IPS-NIHi11 (cell line): ENCODE measurements at regions not wholly inside any gene's neighbourhood (a gene's known extent, or its start where the extent isn't known, plus 50 kb on each side); places are given as distances from the start of the nearest gene placed in this dataset.

Experiments used
- DNase-seq: peaks from one replicate; pipeline ENCODE4 v3.0.0; 2012; ENCODE audit warnings: mixed read lengths, low spot score

DNA sequence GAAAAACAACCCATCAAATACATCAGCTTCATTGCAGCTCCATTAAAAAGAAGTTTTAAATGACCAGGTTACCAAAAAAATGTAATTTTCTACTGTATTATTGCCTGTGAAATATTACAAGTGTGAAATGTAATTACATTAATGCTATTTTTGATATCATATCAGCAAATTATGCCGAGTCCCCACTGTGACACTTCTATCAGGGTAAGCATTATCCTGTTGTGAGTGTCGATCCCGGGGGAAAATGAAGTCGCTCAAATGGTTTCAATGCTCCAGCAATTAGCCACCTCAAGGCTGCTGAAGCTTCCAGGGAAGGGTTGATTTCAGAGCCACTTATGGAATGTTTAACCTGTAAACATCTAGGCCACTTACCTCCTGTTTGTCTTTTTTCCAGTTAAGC lies 70.4 kb downstream of the RCN1 start:
- DNase-seq, result no peak

DNA sequence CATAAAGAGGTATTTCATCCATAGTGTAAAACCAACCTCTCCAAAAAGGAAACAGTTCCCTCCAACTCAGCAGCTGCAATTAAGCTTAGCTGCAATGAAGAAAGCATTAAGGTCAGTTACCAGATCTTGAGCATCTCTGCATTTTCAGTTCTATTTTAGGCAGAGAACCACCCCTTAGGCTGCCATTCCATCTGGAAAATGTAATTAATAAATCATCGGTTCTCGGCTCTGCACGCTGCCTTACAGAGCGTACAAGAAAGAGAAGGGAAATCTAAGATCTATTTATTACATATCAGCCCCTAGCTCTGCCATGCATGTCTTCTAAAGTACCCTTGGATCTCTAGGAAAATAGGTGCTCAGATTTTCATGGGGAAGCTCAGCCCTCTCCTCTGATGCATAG lies 71.5 kb downstream of the RCN1 start:
- DNase-seq, result no peak

DNA sequence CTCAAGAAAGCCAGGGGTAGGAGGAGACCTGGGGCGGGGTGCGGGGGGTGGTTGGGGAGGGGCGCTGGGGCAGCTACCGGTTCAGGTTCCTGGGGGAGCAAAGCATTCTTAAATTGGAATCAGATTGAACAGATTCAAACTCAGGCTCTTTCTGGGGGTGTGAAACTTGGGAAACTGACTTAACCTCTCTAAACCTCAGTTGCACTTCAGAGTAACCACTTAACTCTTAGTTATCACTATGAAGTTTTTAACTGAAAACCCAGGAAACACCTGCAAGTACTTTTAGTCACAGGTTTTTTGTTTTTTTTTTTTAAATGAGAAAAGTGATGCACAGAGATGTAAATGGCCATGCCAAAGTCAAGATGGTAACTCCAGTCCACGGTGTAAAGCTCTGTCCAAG lies 72.0 kb downstream of the RCN1 start:
- DNase-seq, result no peak

DNA sequence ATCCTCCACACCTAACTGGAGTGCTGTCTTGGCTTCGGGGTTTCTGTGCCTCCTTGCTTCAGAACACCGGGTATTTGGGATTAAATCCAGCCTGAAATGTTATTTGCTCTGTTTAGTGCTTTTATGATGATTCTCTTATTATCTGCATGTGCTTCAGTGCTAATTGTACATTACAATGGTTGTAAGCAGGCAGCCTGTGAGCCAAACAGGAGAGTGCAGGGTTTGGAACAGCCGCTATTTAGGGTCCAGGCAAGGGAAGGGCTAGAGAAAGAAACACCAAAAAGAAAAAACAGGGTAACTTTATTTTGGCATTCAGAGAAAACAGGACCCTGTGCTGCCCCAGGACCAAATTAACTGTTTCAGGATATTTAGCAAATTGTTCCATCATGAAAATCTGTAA lies 72.7 kb downstream of the RCN1 start:
- DNase-seq, result no peak

DNA sequence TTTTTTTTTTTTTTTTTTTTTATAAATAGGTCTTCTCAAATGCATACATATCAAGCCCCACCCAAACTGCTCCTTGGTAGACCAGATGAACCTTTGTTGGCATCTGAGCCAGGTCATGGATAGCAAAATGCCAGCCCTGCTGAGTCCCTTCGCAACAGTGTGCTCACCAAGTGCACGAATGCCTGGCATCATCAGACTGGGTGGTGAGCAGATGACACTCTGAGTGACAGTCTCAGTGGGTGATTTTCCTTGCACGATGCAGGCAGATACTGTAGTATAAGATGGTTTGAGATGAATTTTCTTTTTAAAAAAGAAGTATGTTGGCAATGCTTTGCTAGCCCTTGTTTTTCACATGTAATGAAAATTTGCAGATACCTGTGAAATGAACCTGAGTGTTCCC lies 74.0 kb downstream of the RCN1 start:
- no peak for DNase-seq

DNA sequence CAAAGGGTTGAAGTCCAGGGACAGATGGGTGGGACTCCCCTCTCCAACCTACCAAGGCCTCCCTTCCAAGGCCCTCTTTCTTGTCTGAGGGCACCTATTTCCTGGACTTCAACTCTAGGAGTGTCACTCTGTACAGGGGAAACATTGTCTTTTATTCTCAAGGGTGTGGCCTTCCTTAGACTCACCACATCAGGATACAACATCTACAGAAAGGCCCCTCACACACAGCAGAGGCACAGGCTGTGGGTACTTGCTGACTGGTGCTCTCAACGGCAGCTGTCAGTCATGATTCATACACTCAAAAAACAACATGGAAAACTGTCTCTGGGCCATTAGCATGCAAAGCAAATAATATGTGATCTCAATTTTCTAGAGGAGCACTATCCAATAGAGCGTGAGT lies 78.0 kb downstream of the RCN1 start:
- no peak for DNase-seq

GRCh38 chr11:32171445-32171844 lies 80.6 kb downstream of the RCN1 start:
- no peak for DNase-seq

DNA sequence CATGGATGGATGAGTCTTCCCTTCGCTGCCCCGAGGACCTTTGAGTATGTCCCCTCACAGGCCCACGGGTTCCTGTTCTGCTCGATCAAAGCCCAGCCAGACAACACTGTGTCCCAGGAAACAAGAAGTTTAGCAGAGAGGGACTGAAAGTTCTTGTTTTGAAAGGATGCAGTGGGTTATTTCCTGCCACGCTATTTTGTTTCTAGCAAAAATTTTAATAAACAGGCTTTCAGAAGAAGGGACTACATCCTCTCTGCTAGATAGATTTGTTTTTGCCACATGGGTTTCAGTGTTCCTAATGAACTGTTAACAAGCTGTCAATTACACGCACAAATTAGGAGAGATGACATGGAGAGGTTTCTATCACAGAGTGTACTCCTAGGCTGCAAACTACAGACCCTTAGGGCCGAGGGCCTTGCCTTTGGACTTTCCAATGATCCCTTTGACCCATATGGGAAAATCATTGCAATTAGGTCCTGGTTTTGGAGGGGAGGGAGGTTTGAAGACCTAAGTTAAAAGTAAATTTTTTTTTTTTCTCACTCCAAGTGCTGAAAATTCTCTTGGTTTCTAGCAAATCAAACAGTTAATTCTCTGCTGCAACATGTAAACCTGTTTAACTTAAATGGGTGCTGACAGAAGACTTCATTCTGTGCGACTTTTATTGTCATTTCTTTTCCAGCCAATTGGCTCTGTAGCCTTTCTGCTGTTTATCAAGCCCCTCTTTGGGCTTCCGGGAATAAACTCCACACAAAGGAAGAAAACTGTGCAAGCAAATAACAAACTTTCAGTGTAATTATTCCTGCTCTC lies 81.4 kb downstream of the RCN1 start:
- DNase-seq, result no peak

- DNase-seq, result peak; percentile 66
Measured at GRCh38 chr11:32172848-32173834, 82.3 kb downstream of the RCN1 start.

DNA sequence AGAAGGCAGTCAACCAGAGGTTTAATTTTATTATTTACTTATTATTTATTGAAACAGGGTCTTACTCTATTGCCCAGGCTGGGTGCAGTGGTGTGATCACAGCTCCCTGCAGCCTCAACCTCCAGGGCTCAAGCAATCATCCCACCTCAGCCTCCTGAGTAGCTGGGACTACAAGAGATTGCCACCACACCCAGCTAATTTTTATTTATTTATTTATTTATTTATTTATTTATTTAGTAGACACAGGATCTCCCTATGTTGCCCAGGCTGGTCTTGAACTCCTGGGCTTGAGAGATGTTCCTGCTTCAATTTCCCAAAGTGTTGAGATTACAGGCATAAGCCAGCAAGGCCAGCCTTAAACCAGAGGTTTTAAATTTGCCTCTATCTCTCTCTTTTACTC lies 83.1 kb downstream of the RCN1 start:
- DNase-seq, result no peak

GRCh38 chr11:32176223-32176934 lies 85.5 kb downstream of the RCN1 start:
- DNase-seq, result peak; percentile 75

DNA sequence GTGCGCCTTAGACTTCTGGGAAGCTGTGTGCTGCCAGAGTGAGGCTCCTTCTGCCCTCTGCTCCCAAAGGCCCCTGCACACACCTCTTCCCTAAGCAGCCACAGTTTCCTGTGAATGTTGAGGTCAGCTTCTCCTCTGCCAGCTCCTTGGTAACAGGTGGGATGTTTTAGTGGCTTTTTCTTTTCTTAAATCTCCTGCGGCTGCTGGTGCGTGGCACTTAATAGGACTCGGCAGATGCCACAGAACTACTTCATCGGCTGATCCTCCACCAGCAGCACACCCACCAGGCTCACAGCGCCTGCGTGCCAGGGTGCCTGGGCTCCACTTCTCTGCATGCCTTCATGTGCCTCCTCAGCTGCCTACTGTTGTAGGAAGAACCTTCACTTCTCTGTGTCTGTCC lies 87.8 kb downstream of the RCN1 start:
- DNase-seq, result no peak

DNA sequence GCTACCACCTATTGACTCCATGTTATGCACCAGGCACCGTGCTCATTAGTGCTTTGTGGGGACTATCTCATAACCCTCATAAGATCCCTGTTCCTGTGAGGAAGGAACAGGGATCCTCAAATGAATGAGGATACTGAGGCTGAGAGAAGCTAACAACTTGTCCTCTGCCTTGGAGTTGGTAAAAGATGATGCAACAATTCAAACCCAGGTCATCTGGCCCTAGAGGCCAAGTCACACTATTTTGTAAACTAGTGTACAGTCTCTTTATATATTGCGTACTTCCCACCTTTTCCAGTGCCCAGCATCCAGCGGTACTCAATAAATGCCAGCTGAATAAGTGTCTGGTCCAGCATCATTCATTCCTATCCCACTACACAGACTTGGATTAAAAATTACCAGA lies 92.6 kb downstream of the RCN1 start:
- DNase-seq, result no peak

- DNase-seq, result no peak
Measured at GRCh38 chr11:32184041-32184722, 93.3 kb downstream of the RCN1 start.

DNA sequence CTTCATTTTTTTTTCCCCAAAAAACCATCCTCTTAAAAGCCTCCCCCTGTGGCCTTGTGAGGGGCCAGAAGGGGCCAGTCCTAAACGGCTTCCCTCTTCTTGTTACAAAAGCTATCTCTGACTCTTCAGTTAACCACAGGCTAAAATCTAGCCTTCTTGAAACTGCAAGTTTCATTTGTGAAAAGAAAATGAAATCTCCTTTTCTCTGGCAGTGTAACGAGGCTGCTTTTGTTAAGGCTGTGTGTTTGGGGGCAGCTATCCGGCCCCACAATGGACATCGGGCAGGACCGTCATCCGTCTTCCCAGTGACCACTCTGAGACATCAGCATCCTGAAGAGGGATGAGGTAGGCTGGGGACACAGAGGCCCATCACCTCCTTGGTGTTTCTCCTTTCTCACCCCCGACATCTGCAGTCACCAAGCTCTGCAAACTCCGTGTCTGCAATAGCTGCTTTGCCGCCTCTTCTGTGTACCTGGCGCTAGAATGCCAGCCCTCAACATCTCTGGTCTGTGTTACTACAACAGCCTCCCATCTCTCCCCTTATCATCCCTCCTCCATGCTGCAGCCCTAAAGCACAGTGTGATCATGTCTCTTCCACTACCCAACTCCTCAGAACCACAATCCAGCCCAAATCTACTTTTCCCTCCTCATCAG lies 94.0 kb downstream of the RCN1 start:
- no peak for DNase-seq

- no peak for DNase-seq
Measured at GRCh38 chr11:32186118-32186517, 95.2 kb downstream of the RCN1 start.

GRCh38 chr11:32187111-32187510 lies 96.2 kb downstream of the RCN1 start:
- DNase-seq, result no peak

GRCh38 chr11:32188785-32189184 lies 97.9 kb downstream of the RCN1 start:
- no peak for DNase-seq

- DNase-seq, result no peak
Measured at GRCh38 chr11:32196137-32196536, 105.3 kb downstream of the RCN1 start.

GRCh38 chr11:32198053-32198452 lies 107.2 kb downstream of the RCN1 start:
- DNase-seq, result peak; percentile 62

DNA sequence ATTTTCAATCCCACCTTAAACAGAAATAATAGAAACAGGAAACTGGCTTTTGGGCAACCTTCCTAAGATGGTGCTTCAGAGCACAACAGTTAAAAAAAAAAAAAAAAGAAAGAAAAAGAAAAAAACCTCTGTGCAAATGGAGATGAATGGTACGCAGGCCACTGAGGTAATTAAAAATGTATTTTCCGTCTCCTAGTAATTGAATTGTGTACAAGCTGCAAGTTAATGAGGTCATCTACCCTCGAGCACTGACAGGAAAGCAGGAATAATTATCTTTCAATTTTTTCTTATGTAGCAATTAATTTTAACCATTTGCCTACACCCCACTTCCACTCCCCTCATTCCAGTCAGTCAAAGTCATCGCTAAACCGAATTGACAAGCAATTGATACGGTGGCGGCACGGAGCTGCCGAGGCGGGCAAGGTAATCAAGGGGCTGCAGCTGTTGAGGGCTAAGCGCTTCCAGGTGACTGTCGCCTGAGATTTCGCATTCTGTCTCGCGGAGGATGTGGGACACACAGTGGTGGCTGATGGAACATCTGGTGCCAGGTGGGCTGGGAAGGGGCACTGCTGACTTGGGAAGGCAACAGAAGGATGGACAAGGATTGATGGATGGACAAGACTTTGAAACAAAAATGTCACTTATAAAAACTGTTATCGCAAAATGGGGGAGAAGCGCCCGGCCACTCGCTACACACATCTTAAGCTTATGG lies 109.4 kb downstream of the RCN1 start:
- DNase-seq, result peak; percentile 38
